SK-N-SH (cell line): ENCODE measurements at regions not wholly inside any gene's neighbourhood (a gene's known extent, or its start where the extent isn't known, plus 50 kb on each side); places are given as distances from the start of the nearest gene placed in this dataset.
A peak's percentile ranks its signal among the peaks of the same experiment; 100 is the strongest.

Experiments used
- CTCF ChIA-PET: fragments of 300-600, 350-600 bp; formaldehyde crosslinking; extraction: SDS; loops from one replicate; lab custom pipeline; 2021; lab: Yijun Ruan, JAX
- POLR2A ChIA-PET: fragments of 350-600 bp; sonication (Branson Sonifier 250); formaldehyde crosslinking; extraction: SDS; loops from one replicate; lab custom pipeline; 2020; ENCODE audit warnings: antibody characterized with exemption, inconsistent platforms; lab: Yijun Ruan, JAX
- DNase-seq: peaks from one replicate; pipeline ENCODE4 v3.0.0; 2012
- H2AFZ ChIP-seq: fragments of 200-600 bp; sonication (generic); 2 replicates; pipeline ENCODE4 v1.8.1; 2016; ENCODE audit warnings: antibody characterized with exemption, mild to moderate bottlenecking, low read depth
- H3F3A ChIP-seq: fragments of 200-600 bp; sonication (generic); replicated peaks from 2 replicates; pipeline ENCODE3; 2016; ENCODE audit warnings: antibody characterized with exemption, mild to moderate bottlenecking; ENCODE audit not compliant: insufficient read depth
- H3K27ac ChIP-seq, 2 experiments: fragments of 200-500 bp in 1 of 2; fragments of 200-600 bp in 1 of 2; sonication (Bioruptor generic) in 1 of 2; sonication (generic), shearing (Covaris generic) in 1 of 2; 2 replicates each; pipeline versions ENCODE4 v1.5.1 to v1.6.1; 2014 to 2016; ENCODE audit warnings: low read depth in 2 of 2, inconsistent platforms in 1 of 2, low read length in 1 of 2, mild to moderate bottlenecking in 1 of 2, mixed read lengths in 1 of 2
- H3K27me3 ChIP-seq: fragments of 200-600 bp; sonication (generic), shearing (Covaris generic); 2 replicates; pipeline ENCODE4 v1.6.1; 2016; ENCODE audit warnings: mixed run types; ENCODE audit not compliant: insufficient read depth
- H3K36me3 ChIP-seq, 2 experiments: fragments of 200-500 bp in 1 of 2; fragments of 200-600 bp in 1 of 2; sonication (Bioruptor generic) in 1 of 2; sonication (generic) in 1 of 2; replicated peaks in 1 of 2; 2 replicates each; pipeline versions ENCODE3 to v1.5.1; 2014 to 2016; ENCODE audit warnings: low read length in 1 of 2, mild to moderate bottlenecking in 1 of 2; ENCODE audit not compliant: insufficient read depth in 2 of 2, control insufficient read depth in 1 of 2
- H3K4me1 ChIP-seq, 2 experiments: fragments of 200-500 bp in 1 of 2; fragments of 200-600 bp in 1 of 2; sonication (Bioruptor generic) in 1 of 2; sonication (generic), shearing (Covaris generic) in 1 of 2; 2 replicates each; pipeline versions ENCODE4 v1.5.1 to v1.6.1; 2014 to 2016; ENCODE audit warnings: low read depth in 1 of 2, low read length in 1 of 2, mixed run types in 1 of 2; ENCODE audit not compliant: insufficient read depth in 2 of 2, control insufficient read depth in 1 of 2
- H3K4me2 ChIP-seq: fragments of 200-600 bp; sonication (generic), shearing (Covaris generic); 2 replicates; pipeline ENCODE4 v1.6.1; 2017; ENCODE audit warnings: mixed run types
- H3K4me3 ChIP-seq, 2 experiments: fragments of 200-500 bp in 1 of 2; fragments of 200-600 bp in 1 of 2; sonication (Bioruptor generic) in 1 of 2; sonication (generic), shearing (Covaris generic) in 1 of 2; 2 replicates each; pipeline versions ENCODE4 v1.5.1 to v1.8.1; 2014 to 2016; ENCODE audit warnings: low read depth in 2 of 2, inconsistent platforms in 1 of 2, low read length in 1 of 2, mild to moderate bottlenecking in 1 of 2, mixed read lengths in 1 of 2, moderate library complexity in 1 of 2
- H3K79me2 ChIP-seq: fragments of 200-600 bp; sonication (generic); 2 replicates; pipeline ENCODE4 v1.8.1; 2017; ENCODE audit warnings: mild to moderate bottlenecking; ENCODE audit not compliant: insufficient read depth
- H3K9ac ChIP-seq: fragments of 200-600 bp; sonication (generic); 2 replicates; pipeline ENCODE4 v1.6.1; 2017; ENCODE audit warnings: mixed run types
- H3K9me2 ChIP-seq: fragments of 200-600 bp; sonication (generic); 2 replicates; pipeline ENCODE4 v1.6.1; 2017; ENCODE audit warnings: mixed run types
- H3K9me3 ChIP-seq: fragments of 200-600 bp; sonication (generic); 2 replicates; pipeline ENCODE4 v1.6.1; 2017; ENCODE audit warnings: mixed run types, mild to moderate bottlenecking, moderate library complexity
- H4K20me1 ChIP-seq: fragments of 200-600 bp; sonication (generic); 2 replicates; pipeline ENCODE4 v1.6.1; 2017; ENCODE audit warnings: mild to moderate bottlenecking, mixed run types; ENCODE audit not compliant: insufficient read depth
- CHD2 ChIP-seq: fragments of 150-350 bp; IDR thresholded peaks from 2 replicates; pipeline ENCODE4 v1.6.1; 2018; ENCODE audit warnings: low read length; ENCODE audit not compliant: partially characterized antibody
- ELF1 ChIP-seq: IDR thresholded peaks from 2 replicates; pipeline ENCODE4 v1.4.0; 2012
- EP300 ChIP-seq, 2 experiments: IDR thresholded peaks; 2 replicates each; pipeline versions ENCODE4 v1.4.0 to v1.6.1; 2012; ENCODE audit warnings: borderline replicate concordance in 1 of 2, low read depth in 1 of 2, low read length in 1 of 2
- EZH2phosphoT487 ChIP-seq: fragments of 200-600 bp; sonication (generic); IDR thresholded peaks from 2 replicates; pipeline ENCODE4 v1.6.1; 2017; ENCODE audit warnings: low read depth, mixed run types, mild to moderate bottlenecking, antibody characterized with exemption, moderate library complexity, borderline replicate concordance
- FOXJ3 ChIP-seq: sonication (generic); formaldehyde crosslinking; IDR thresholded peaks from 2 replicates; pipeline ENCODE4 v1.5.1; 2020; ENCODE audit warnings: mild to moderate bottlenecking, missing genetic modification reagents
- FOXM1 ChIP-seq: IDR thresholded peaks from 2 replicates; pipeline ENCODE4 v1.4.0; 2012; ENCODE audit warnings: low read depth, mild to moderate bottlenecking
- MEF2A ChIP-seq: IDR thresholded peaks from 2 replicates; pipeline ENCODE4 v1.4.0; 2012; ENCODE audit warnings: low read depth, borderline replicate concordance
- RAD21 ChIP-seq: IDR thresholded peaks from 2 replicates; pipeline ENCODE4 v1.6.1; 2012; ENCODE audit warnings: mild to moderate bottlenecking, low read length
- RCOR1 ChIP-seq: fragments of 150-350 bp; IDR thresholded peaks from 2 replicates; pipeline ENCODE4 v1.6.1; 2017; ENCODE audit warnings: antibody characterized with exemption, low read length
- RXRA ChIP-seq: IDR thresholded peaks from 2 replicates; pipeline ENCODE4 v1.4.0; 2012; ENCODE audit warnings: low read depth, mild to moderate bottlenecking, borderline replicate concordance
- SIN3A ChIP-seq: IDR thresholded peaks from 2 replicates; pipeline ENCODE4 v1.6.1; 2012; ENCODE audit warnings: low read depth, mild to moderate bottlenecking, low read length, moderate library complexity, borderline replicate concordance
- SMC3 ChIP-seq: IDR thresholded peaks from 2 replicates; pipeline ENCODE4 v1.6.1; 2012; ENCODE audit warnings: low read depth, low read length, improper control_type of control experiment
- TAF1 ChIP-seq: IDR thresholded peaks from 2 replicates; pipeline ENCODE4 v1.6.1; 2012; ENCODE audit warnings: low read depth, mild to moderate bottlenecking, low read length, moderate library complexity, borderline replicate concordance
- TEAD4 ChIP-seq: IDR thresholded peaks from 2 replicates; pipeline ENCODE4 v1.4.0; 2012; ENCODE audit warnings: mild to moderate bottlenecking, borderline replicate concordance; ENCODE audit not compliant: insufficient read depth
- WGBS: methylation state at CpG from one replicate; pipeline ENCODE4 v1.1.6; 2017; ENCODE audit warnings: low lambda C conversion rate; 5-methylcytosine and 5-hydroxymethylcytosine counted together
- TF ChIP-seq, protein P1 (sequence below): IDR thresholded peaks from 2 replicates; pipeline ENCODE4 v1.4.0; 2012; ENCODE audit warnings: low read depth
- TF ChIP-seq, protein P2 (sequence below): IDR thresholded peaks from 2 replicates; pipeline ENCODE4 v1.6.1; 2012; ENCODE audit warnings: mild to moderate bottlenecking, low read depth, low read length, moderate library complexity
- TF ChIP-seq, protein P3 (sequence below): IDR thresholded peaks from 2 replicates; pipeline ENCODE4 v1.4.0; 2012; ENCODE audit warnings: low read depth, borderline replicate concordance

DNA sequence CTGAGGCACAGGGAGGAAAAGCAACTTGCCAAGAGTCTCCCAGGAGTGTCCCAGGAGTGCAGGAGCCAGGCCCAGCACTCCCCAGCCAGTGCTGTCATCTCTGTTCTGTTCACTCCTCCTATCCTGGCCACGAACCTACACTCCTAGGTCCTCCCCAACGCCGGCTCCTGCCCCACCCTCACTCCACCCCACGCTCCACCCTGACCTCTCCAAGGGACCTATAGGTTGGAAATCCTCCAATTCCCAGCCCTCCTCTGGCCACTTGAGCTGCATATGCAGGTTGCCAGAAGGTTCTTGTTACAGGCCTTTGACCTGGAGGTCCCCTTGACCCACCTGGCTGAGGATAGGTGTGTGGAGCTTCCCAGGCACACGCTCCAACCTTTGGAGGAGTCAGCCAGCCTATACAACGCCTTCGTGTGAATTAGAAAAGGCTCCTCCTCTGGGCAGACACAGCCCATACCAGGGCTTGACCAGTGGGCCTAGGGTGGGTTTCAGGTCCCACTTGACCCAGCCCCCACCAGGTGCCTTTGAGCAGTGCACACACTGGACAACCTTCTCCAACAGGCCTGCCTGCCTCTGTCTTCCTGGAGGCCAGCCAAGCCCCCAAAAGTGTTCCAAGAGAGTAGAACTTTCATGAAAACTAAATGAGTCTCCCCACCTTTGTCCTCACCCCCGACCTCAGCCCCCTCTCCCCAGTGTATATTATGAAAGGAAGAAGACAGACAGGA is 167.2 kb upstream of the TLE3 start:
- POLR2A ChIA-PET: no interaction called here
- Histone ChIP-seq H3K9me2 (no peaks in the 10 kb centered on the region), H3K9ac (no peak overlapping the region), H3K27ac (peak overlapping the region in 1 of 2 experiments; percentile 74; a peak in 2 of 4 replicates), H3K79me2 (no peaks in the 10 kb centered on the region), H3K4me1 (peaks cover 7 to 64% of the 10 kb centered on the region in 2 experiments), H3K4me3 (no peak overlapping the region), H3K36me3 (no peaks in the 10 kb centered on the region), H3K9me3 (no peaks in the 10 kb centered on the region), H4K20me1 (no peaks in the 10 kb centered on the region), H2AFZ (no peak overlapping the region), H3K4me2 (no peak overlapping the region), H3F3A (no peaks in the 10 kb centered on the region), H3K27me3 (no peaks in the 10 kb centered on the region)
- DNase-seq: no peak
- TF ChIP-seq SIN3A: no peak
- no peak for TF ChIP-seq SMC3
- TF ChIP-seq, protein P1, sequence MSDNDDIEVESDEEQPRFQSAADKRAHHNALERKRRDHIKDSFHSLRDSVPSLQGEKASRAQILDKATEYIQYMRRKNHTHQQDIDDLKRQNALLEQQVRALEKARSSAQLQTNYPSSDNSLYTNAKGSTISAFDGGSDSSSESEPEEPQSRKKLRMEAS: no peak
- no peak for TF ChIP-seq MEF2A
- no peak for TF ChIP-seq ELF1
- TF ChIP-seq RXRA: no peak
- TF ChIP-seq, protein P2, sequence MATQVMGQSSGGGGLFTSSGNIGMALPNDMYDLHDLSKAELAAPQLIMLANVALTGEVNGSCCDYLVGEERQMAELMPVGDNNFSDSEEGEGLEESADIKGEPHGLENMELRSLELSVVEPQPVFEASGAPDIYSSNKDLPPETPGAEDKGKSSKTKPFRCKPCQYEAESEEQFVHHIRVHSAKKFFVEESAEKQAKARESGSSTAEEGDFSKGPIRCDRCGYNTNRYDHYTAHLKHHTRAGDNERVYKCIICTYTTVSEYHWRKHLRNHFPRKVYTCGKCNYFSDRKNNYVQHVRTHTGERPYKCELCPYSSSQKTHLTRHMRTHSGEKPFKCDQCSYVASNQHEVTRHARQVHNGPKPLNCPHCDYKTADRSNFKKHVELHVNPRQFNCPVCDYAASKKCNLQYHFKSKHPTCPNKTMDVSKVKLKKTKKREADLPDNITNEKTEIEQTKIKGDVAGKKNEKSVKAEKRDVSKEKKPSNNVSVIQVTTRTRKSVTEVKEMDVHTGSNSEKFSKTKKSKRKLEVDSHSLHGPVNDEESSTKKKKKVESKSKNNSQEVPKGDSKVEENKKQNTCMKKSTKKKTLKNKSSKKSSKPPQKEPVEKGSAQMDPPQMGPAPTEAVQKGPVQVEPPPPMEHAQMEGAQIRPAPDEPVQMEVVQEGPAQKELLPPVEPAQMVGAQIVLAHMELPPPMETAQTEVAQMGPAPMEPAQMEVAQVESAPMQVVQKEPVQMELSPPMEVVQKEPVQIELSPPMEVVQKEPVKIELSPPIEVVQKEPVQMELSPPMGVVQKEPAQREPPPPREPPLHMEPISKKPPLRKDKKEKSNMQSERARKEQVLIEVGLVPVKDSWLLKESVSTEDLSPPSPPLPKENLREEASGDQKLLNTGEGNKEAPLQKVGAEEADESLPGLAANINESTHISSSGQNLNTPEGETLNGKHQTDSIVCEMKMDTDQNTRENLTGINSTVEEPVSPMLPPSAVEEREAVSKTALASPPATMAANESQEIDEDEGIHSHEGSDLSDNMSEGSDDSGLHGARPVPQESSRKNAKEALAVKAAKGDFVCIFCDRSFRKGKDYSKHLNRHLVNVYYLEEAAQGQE: no peak
- no peak for TF ChIP-seq FOXM1
- TF ChIP-seq CHD2: no peak
- no peak for TF ChIP-seq TEAD4
- TF ChIP-seq, protein P3, sequence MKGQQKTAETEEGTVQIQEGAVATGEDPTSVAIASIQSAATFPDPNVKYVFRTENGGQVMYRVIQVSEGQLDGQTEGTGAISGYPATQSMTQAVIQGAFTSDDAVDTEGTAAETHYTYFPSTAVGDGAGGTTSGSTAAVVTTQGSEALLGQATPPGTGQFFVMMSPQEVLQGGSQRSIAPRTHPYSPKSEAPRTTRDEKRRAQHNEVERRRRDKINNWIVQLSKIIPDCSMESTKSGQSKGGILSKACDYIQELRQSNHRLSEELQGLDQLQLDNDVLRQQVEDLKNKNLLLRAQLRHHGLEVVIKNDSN: no peak
- WGBS: 86% methylated on average over 6 of the region's 8 CpGs
- CTCF ChIA-PET: interaction anchor here (1.0 to 1.6 kb wide), 3 partner anchors 11 to 19 kb away, joined by 3 to 4 read pairs (median 4); no protein-coding TSS in a partner anchor

DNA sequence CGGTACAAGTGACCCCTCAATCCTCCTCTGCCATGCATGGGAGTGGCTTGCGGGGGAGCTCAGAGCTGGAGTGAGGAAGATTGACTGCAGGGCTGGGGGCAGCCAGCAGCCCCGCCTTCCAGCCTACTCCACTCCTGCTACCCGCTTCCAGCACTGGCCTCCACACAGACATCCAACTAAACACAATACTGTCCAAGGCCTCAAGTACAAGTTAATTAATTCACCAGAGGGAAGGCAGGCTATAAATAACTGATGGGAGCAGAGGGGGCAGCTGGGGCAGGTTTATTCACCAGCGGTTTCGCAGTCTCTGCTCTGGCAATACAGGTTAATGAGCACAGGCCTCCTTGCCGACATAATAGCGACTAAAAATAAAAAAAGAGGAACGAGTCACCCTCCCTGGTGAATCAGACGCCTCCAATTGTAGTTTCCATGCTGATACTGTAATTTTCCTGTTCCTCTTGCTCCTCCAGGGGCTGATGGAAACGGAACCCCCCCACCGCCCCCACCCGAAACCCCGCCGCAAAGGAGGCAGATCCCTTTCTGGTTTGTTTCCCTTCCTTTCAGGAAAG is 166.4 kb upstream of the TLE3 start:
- ChIA-PET CTCF (interaction anchor here (0.9 to 1.6 kb wide), 5 partner anchors 14 to 203 kb away, joined by 3 to 4 read pairs (median 3); no protein-coding TSS in a partner anchor), POLR2A (interaction anchor here (1.0 kb wide), 1 partner anchor 166 kb away, joined by 4 read pairs; the partner anchor contains the start of gene TLE3)
- Histone ChIP-seq H4K20me1 (no peaks in the 10 kb centered on the region), H3K9ac (no peak overlapping the region), H3K4me1 (peaks cover 6 to 64% of the 10 kb centered on the region in 2 experiments; a peak in 3 of 4 replicates), H2AFZ (no peak overlapping the region), H3K9me2 (no peaks in the 10 kb centered on the region), H3K79me2 (no peaks in the 10 kb centered on the region), H3K27ac (peak overlapping the region in 1 of 2 experiments; percentile 74; a peak in 2 of 4 replicates), H3K4me3 (no peak overlapping the region), H3F3A (no peaks in the 10 kb centered on the region), H3K27me3 (no peaks in the 10 kb centered on the region), H3K4me2 (0 out of 2 replicates have a peak overlapping the region, but pooled peaks have one; percentile 28), H3K9me3 (no peaks in the 10 kb centered on the region), H3K36me3 (no peaks in the 10 kb centered on the region)
- WGBS: 44% methylated on average over 15 of the region's 15 CpGs
- DNase-seq: peak; percentile 78
- TF ChIP-seq FOXJ3 (CRISPR knock-in tag) (0 out of 2 replicates have a peak, but pooled peaks have one; percentile 42), RAD21 (peak; percentile 17), EP300 (IDR thresholded peaks at IDR 0.05; ENCODE audit: borderline replicate concordance in 1 of 2, low read depth in 1 of 2, low read length in 1 of 2) (peak in 1 of 2 experiments; percentile 54; a peak in 1 of 4 replicates), TAF1 (no peak), EZH2phosphoT487 (no peak), RCOR1 (0 out of 2 replicates have a peak, but pooled peaks have one; percentile 33), SMC3 (peak; percentile 23; the same call in 1 of the 2 replicates)
